HG03575 (cell line): ENCODE measurements at regions not wholly inside any gene's neighbourhood (a gene's known extent, or its start where the extent isn't known, plus 50 kb on each side); places are given as distances from the start of the nearest gene placed in this dataset.

Source experiments
- ATAC-seq: cut with Tn5 transposase; IDR thresholded peaks from one replicate; pipeline ENCODE4 v1.9.1; 2021; ENCODE audit not compliant: unreplicated experiment, insufficient number of reproducible peaks, low FRiP score; ENCODE audit errors: extremely low read depth

GRCh38 chr2:129331638-129332037 is 647.8 kb upstream of the RAB6C start:
- no peak for ATAC-seq

- ATAC-seq = no peak
Observed at GRCh38 chr2:129334128-129334527, 645.3 kb upstream of the RAB6C start.

GRCh38 chr2:129334696-129335410 is 644.6 kb upstream of the RAB6C start:
- no peak for ATAC-seq

GRCh38 chr2:129336276-129336675 is 643.2 kb upstream of the RAB6C start:
- no peak for ATAC-seq

- ATAC-seq = no peak
Observed at GRCh38 chr2:129337076-129337475, 642.4 kb upstream of the RAB6C start.

- no peak for ATAC-seq
Observed at GRCh38 chr2:129345540-129345939, 633.9 kb upstream of the RAB6C start.

GRCh38 chr2:129347486-129348217 is 631.8 kb upstream of the RAB6C start:
- peak; percentile 100 for ATAC-seq

- ATAC-seq = no peak
Observed at GRCh38 chr2:129354631-129355030, 624.8 kb upstream of the RAB6C start.

GRCh38 chr2:129361688-129362087 is 617.8 kb upstream of the RAB6C start:
- no peak for ATAC-seq

- no peak for ATAC-seq
Observed at GRCh38 chr2:129366263-129366662, 613.2 kb upstream of the RAB6C start.

GRCh38 chr2:129367107-129367506 is 612.4 kb upstream of the RAB6C start:
- no peak for ATAC-seq

GRCh38 chr2:129369437-129369836 is 610.0 kb upstream of the RAB6C start:
- peak; percentile 58 for ATAC-seq

GRCh38 chr2:129374452-129374851 is 605.0 kb upstream of the RAB6C start:
- ATAC-seq = no peak

GRCh38 chr2:129375632-129376425 is 603.6 kb upstream of the RAB6C start:
- ATAC-seq = no peak

- ATAC-seq = no peak
Observed at GRCh38 chr2:129376426-129377077, 602.9 kb upstream of the RAB6C start.

GRCh38 chr2:129377078-129377469 is 602.4 kb upstream of the RAB6C start:
- ATAC-seq = no peak

GRCh38 chr2:129378186-129378585 is 601.3 kb upstream of the RAB6C start:
- no peak for ATAC-seq

- no peak for ATAC-seq
Observed at GRCh38 chr2:129379411-129379810, 600.1 kb upstream of the RAB6C start.

- no peak for ATAC-seq
Observed at GRCh38 chr2:129381789-129382188, 597.7 kb upstream of the RAB6C start.
